ENCODE measurements at regions not wholly inside any gene's neighbourhood (a gene's known extent, or its start where the extent isn't known, plus 50 kb on each side); places are given as distances from the start of the nearest gene placed in this dataset.

DNA sequence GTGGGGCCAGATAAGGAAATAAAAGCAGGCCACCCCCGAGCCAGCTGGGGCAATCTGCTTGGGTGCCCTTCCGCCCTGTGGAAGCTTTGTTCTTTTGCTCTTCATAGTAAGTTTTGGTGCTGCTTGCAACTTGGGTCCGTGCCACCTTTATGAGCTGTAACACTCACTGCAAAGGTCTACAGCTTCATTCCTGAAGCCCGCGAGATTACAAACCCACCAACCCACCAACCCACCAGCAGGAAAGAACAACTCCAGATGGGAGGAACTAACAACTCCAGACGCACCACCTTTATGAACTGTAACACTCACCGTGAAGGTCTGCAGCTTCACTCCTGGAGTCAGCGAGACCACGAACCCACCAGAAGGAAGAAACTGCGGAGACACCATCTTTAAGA lies 84.2 kb upstream of the ARRDC4 start:
- no peak for DNase-seq (ENCODE audit: insufficient read length, low spot score)
- no peak for FAIRE-seq
- TF ChIP-seq POLR2A (IDR thresholded peaks at IDR 0.05; ENCODE audit: low read depth, low read length): no peak

GRCh38 chr15:97881346-97881965 lies 79.0 kb upstream of the ARRDC4 start:
- DNase-seq (ENCODE audit: insufficient read length, low spot score) (no peak), FAIRE-seq (no peak)
- TF ChIP-seq POLR2A (IDR thresholded peaks at IDR 0.05; ENCODE audit: low read depth, low read length): no peak

DNA sequence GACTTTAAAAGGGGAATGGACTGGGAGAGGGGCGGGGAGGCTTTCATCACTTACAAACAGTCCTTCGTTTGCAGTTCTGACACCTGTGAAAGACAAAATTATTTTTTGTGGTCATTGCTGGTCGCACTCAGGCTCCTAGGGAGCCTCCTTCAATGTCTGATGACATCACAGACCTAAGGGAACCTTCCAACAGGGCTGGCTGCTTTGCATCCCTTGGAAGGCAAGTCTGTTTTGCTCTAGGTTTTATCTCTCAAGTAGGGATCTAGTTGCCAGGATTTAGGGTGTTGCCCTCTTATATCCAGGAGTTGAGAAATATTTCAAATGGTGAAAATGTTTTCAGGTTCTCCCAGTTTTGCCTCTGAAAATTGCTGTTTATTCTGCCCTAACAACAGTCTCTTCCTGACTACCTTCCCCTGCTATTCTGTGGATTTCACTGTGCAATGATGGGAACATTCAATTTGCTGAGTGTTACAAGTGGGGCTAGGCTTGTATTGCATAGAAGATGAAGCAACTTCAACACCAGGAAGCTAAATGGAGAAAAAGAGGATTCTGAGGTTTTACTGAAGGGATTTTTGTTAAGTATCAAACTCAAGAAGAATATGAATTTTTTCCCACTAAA lies 75.9 kb upstream of the ARRDC4 start:
- no peak for DNase-seq (ENCODE audit: insufficient read length, low spot score)
- no peak for FAIRE-seq
- no peak for TF ChIP-seq POLR2A (IDR thresholded peaks at IDR 0.05; ENCODE audit: low read depth, low read length)

GRCh38 chr15:97890307-97890706 lies 70.2 kb upstream of the ARRDC4 start:
- no peak for DNase-seq (ENCODE audit: insufficient read length, low spot score)
- no peak for TF ChIP-seq POLR2A (IDR thresholded peaks at IDR 0.05; ENCODE audit: low read depth, low read length)
- no peak for FAIRE-seq

DNA sequence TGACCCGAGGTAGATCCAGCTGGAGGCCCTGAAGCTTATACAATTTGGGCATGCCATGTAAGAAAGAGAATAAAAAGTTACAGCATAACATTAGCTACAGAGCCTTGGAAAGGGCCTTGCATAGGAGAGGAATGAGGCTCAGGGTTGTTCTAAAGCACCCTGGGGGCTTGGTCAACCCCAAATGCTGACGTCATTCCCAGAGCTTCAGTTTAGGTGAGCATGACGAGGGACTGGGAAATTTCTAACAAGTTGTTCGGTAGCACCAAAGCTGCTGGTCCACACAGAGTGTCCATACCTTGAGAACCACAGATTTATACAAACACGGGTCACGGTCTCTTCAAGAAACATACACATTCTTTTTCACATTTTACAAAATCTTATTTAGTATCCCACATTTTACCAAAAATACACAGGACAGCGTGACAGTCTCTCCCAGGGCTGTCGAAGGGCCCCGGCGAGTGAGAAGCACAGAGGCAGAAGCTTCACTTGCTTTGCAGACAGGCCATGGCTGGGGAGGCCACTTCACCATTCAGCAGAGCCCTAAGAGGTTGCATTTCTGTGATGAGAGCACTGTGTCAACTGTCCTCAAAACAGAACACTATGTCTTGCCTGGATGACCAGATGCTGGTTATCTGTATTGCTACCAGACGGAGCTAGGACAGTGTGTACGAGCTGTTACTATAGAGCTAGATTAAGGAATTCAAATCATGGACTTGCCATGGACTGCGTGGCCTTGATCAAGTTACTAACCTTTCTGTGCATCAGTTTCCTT lies 68.2 kb upstream of the ARRDC4 start:
- TF ChIP-seq POLR2A (IDR thresholded peaks at IDR 0.05; ENCODE audit: low read depth, low read length): no peak
- FAIRE-seq: no peak

GRCh38 chr15:97893967-97894366 lies 66.5 kb upstream of the ARRDC4 start:
- no peak for TF ChIP-seq POLR2A (IDR thresholded peaks at IDR 0.05; ENCODE audit: low read depth, low read length)
- DNase-seq (ENCODE audit: insufficient read length, low spot score) (no peak), FAIRE-seq (no peak)

More for the DNA sequence above, 68.2 kb upstream of the ARRDC4 start:
- DNase-seq (ENCODE audit: insufficient read length, low spot score): no peak

DNA sequence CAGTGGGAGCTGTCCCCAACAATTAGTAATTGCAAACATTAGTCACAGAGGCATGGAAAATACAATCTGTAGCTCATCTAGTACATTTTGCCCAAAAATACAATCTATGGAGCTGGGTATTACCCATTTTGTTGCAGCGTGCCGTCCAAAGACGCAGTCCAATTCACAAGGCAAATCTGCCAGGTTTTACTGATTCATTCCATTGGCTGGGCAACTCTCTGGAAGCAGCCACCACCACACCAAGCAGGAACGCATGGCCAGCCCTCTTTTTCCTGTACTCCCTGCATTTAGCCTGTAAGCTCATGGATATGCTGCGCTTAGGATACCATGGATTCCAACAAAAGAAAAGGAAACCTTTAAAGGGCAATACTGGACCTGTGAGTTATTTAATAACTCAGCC lies 60.5 kb upstream of the ARRDC4 start:
- FAIRE-seq: no peak
- no peak for TF ChIP-seq POLR2A (IDR thresholded peaks at IDR 0.05; ENCODE audit: low read depth, low read length)
- no peak for DNase-seq (ENCODE audit: insufficient read length, low spot score)

DNA sequence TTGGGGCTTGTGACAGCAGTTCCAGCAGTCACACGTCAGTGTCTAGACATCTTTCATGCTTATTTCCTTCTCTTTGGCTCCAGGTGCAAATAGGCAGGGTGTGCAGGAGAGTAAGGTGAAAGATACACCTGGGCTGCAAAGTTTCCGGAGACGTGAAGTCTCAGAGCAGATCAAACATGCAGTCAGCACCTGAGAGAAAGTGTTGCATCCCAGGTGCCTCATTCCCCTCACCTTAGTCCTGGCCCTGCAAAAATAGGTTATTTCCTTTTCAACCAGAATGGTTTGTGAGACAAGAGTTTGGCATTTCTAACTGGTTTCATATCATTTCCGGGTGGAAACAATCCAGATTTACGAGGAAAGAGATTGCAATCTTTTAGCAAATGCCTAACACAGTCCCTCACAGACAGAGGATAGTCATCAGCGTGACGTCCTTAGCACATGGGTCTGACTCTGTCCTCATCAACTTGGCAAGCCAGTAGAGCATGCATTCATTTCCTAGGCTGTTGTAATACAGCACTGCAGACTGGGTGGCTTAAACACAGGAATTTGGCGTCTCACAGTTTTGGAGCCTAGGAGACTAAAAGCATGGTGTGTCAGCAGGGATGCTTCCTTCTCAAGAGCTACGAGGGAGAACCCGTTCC lies 58.2 kb upstream of the ARRDC4 start:
- no peak for TF ChIP-seq POLR2A (IDR thresholded peaks at IDR 0.05; ENCODE audit: low read depth, low read length)
- no peak for DNase-seq (ENCODE audit: insufficient read length, low spot score)
- no peak for FAIRE-seq

GRCh38 chr15:97903560-97903959 lies 56.9 kb upstream of the ARRDC4 start:
- FAIRE-seq (no peak), DNase-seq (ENCODE audit: insufficient read length, low spot score) (no peak)
- TF ChIP-seq POLR2A (IDR thresholded peaks at IDR 0.05; ENCODE audit: low read depth, low read length): no peak

GRCh38 chr15:97903971-97904572 lies 56.4 kb upstream of the ARRDC4 start:
- FAIRE-seq (no peak), DNase-seq (ENCODE audit: insufficient read length, low spot score) (peak; percentile 22)
- no peak for TF ChIP-seq POLR2A (IDR thresholded peaks at IDR 0.05; ENCODE audit: low read depth, low read length)

DNA sequence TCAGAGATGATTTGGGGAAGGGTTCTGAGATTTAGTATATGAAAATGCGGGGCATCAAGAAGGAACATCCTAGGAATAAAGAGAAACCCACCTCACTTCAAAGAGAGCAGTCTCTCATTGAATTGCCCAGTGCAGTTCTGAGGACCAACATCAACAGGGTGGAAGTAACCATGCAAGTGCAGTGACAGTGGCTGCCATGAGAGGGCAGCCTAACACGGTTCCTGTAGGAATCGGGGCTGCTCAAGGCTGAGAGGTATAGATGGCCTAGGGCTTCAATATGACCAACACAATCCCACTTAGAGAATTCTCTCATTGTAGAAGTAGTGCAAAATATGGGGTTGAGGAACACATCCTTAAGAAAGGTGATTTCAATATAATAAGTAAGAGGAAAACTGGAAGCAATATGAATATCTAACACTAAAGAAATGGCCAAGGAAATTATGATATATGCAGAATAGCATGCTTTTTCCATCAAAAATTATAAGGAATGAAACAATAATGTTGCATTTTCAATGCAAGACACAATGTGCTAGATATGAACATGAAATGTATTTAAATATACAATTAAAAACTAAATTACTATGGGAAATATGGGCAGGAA lies 51.1 kb upstream of the ARRDC4 start:
- no peak for TF ChIP-seq POLR2A (IDR thresholded peaks at IDR 0.05; ENCODE audit: low read depth, low read length)
- FAIRE-seq (no peak), DNase-seq (ENCODE audit: insufficient read length, low spot score) (peak; percentile 24)

Measured in H54 (cell line).